Ectodermal cell (in vitro differentiated cells): ENCODE measurements at regions not wholly inside any gene's neighbourhood (a gene's known extent, or its start where the extent isn't known, plus 50 kb on each side); places are given as distances from the start of the nearest gene placed in this dataset.
"Not testable (repeated sequence)": the region's sequence is repeated elsewhere in the genome, so short reads cannot be mapped to it uniquely, and the experiment has no call there.

Experiments used
- H3K27ac ChIP-seq: 2 replicates; pipeline ENCODE4 v1.7.0; 2013; ENCODE audit warnings: mild to moderate bottlenecking, low read depth, low read length; ENCODE audit not compliant: insufficient read depth, poor library complexity, severe bottlenecking
- H3K27me3 ChIP-seq: 2 replicates; pipeline ENCODE4 v1.7.0; 2013; ENCODE audit warnings: mild to moderate bottlenecking, low read length; ENCODE audit not compliant: insufficient read depth, control insufficient read depth, poor library complexity, severe bottlenecking
- H3K36me3 ChIP-seq: one replicate; pipeline ENCODE4 v1.7.0; 2013; ENCODE audit warnings: low read length; ENCODE audit not compliant: control insufficient read depth, insufficient read depth
- H3K4me1 ChIP-seq: one replicate; pipeline ENCODE4 v1.7.0; 2013; ENCODE audit warnings: low read length; ENCODE audit not compliant: control insufficient read depth, insufficient read depth
- H3K4me3 ChIP-seq: 2 replicates; pipeline ENCODE4 v1.7.0; 2013; ENCODE audit warnings: low read depth, low read length, control low read depth; ENCODE audit not compliant: insufficient read depth
- H3K9me3 ChIP-seq: 2 replicates; pipeline ENCODE4 v1.7.0; 2013; ENCODE audit warnings: mild to moderate bottlenecking, low read length, moderate library complexity; ENCODE audit not compliant: control insufficient read depth
- WGBS, 2 experiments: methylation state at CpG; one replicate each; pipeline ENCODE4 v1.1.7; 2013; ENCODE audit warnings: missing lambda C conversion rate in 2 of 2; 5-methylcytosine and 5-hydroxymethylcytosine counted together

GRCh38 chr2:145792745-145793144, 1272.8 kb upstream of the ZEB2 start:
- no peak overlapping the region for H3K27ac ChIP-seq
- no peaks in the 10 kb centered on the region for H3K36me3 ChIP-seq
- 85 to 86% methylated on average over 3 of the region's 3 CpGs for WGBS, 2 experiments
- H3K4me3 ChIP-seq, result no peak overlapping the region
- H3K9me3 ChIP-seq, result no peaks in the 10 kb centered on the region
- H3K4me1 ChIP-seq, result no peaks in the 10 kb centered on the region
- no peaks in the 10 kb centered on the region for H3K27me3 ChIP-seq

GRCh38 chr2:145789636-145790035, 1269.7 kb upstream of the ZEB2 start:
- H3K9me3 ChIP-seq, result no peaks in the 10 kb centered on the region

GRCh38 chr2:145787597-145788361, 1267.9 kb upstream of the ZEB2 start:
- not testable (repeated sequence) for H3K27ac ChIP-seq, H3K9me3 ChIP-seq, H3K27me3 ChIP-seq, H3K36me3 ChIP-seq, H3K4me3 ChIP-seq, H3K4me1 ChIP-seq
- 89 to 94% methylated on average over 3 to 6 of the region's 6 CpGs for WGBS, 2 experiments

More at GRCh38 chr2:145789636-145790035, 1269.7 kb upstream of the ZEB2 start:
- Histone ChIP-seq H3K27ac (no peak overlapping the region), H3K4me1 (no peaks in the 10 kb centered on the region), H3K36me3 (no peaks in the 10 kb centered on the region), H3K4me3 (no peak overlapping the region), H3K27me3 (no peaks in the 10 kb centered on the region)
- WGBS, 2 experiments, result 67 to 75% methylated on average over 1 to 2 of the region's 3 CpGs

- not testable (repeated sequence) for H3K27me3 ChIP-seq, H3K4me3 ChIP-seq, H3K4me1 ChIP-seq, H3K36me3 ChIP-seq, H3K27ac ChIP-seq, H3K9me3 ChIP-seq
- WGBS, 2 experiments, result 93 to 96% methylated on average over 5 of the region's 5 CpGs
These were observed 1262.7 kb upstream of the ZEB2 start for GRCh38 chr2:145782607-145783006.

GRCh38 chr2:145777914-145778313, 1258.0 kb upstream of the ZEB2 start:
- no peak overlapping the region for H3K4me3 ChIP-seq
- no peak overlapping the region for H3K27ac ChIP-seq
- H3K9me3 ChIP-seq, result no peaks in the 10 kb centered on the region
- H3K4me1 ChIP-seq, result no peaks in the 10 kb centered on the region
- H3K27me3 ChIP-seq, result no peaks in the 10 kb centered on the region
- H3K36me3 ChIP-seq, result no peaks in the 10 kb centered on the region
- WGBS, 2 experiments, result 95 to 99% methylated on average over 3 of the region's 3 CpGs

GRCh38 chr2:145777297-145777696, 1257.4 kb upstream of the ZEB2 start:
- Histone ChIP-seq H3K4me1 (no peaks in the 10 kb centered on the region), H3K36me3 (no peaks in the 10 kb centered on the region), H3K27ac (no peak overlapping the region), H3K4me3 (no peak overlapping the region), H3K9me3 (no peaks in the 10 kb centered on the region), H3K27me3 (no peaks in the 10 kb centered on the region)
- 94 to 98% methylated on average over 2 of the region's 2 CpGs for WGBS, 2 experiments

GRCh38 chr2:145775591-145775990, 1255.7 kb upstream of the ZEB2 start:
- no peak overlapping the region for H3K27ac ChIP-seq
- H3K4me3 ChIP-seq, result no peak overlapping the region
- H3K4me1 ChIP-seq, result no peaks in the 10 kb centered on the region
- WGBS, 2 experiments, result 100% methylated on average over 2 of the region's 2 CpGs; no CpG with 5 or more reads in 1 of the 2 experiments
- H3K27me3 ChIP-seq, result no peaks in the 10 kb centered on the region
- H3K36me3 ChIP-seq, result no peaks in the 10 kb centered on the region
- H3K9me3 ChIP-seq, result no peaks in the 10 kb centered on the region

GRCh38 chr2:145771525-145771924, 1251.6 kb upstream of the ZEB2 start:
- Histone ChIP-seq H3K9me3 (no peaks in the 10 kb centered on the region), H3K4me1 (no peaks in the 10 kb centered on the region), H3K27ac (no peak overlapping the region), H3K4me3 (no peak overlapping the region), H3K27me3 (no peaks in the 10 kb centered on the region), H3K36me3 (no peaks in the 10 kb centered on the region)

- WGBS, 2 experiments, result 100% methylated on average over 1 to 3 of the region's 5 CpGs
- H3K27ac ChIP-seq, result no peak overlapping the region
- no peaks in the 10 kb centered on the region for H3K27me3 ChIP-seq
- no peaks in the 10 kb centered on the region for H3K9me3 ChIP-seq
- H3K4me3 ChIP-seq, result no peak overlapping the region
- no peaks in the 10 kb centered on the region for H3K36me3 ChIP-seq
- no peaks in the 10 kb centered on the region for H3K4me1 ChIP-seq
These were observed 1249.2 kb upstream of the ZEB2 start for GRCh38 chr2:145769011-145769716.

- no peak overlapping the region for H3K4me3 ChIP-seq
- H3K9me3 ChIP-seq, result no peaks in the 10 kb centered on the region
- WGBS, 2 experiments, result 92 to 100% methylated on average over 1 of the region's 1 CpG
- no peak overlapping the region for H3K27ac ChIP-seq
- no peaks in the 10 kb centered on the region for H3K36me3 ChIP-seq
- H3K27me3 ChIP-seq, result no peaks in the 10 kb centered on the region
- peaks cover 2% of the 10 kb centered on the region for H3K4me1 ChIP-seq
These were observed 1246.0 kb upstream of the ZEB2 start for GRCh38 chr2:145765874-145766273.
